SK-N-SH treated with all-trans-retinoic acid at 6 μM for 48 hours (cell line): ENCODE measurements at regions not wholly inside any gene's neighbourhood (a gene's known extent, or its start where the extent isn't known, plus 50 kb on each side); places are given as distances from the start of the nearest gene placed in this dataset.

ENCODE experiments used
- ARNTL ChIP-seq: fragments of 450-650 bp; formaldehyde crosslinking; IDR thresholded peaks from 2 replicates; pipeline ENCODE4 v1.5.0; 2020; ENCODE audit warnings: low read depth, mild to moderate bottlenecking, moderate library complexity, borderline replicate concordance
- ZC3H10 ChIP-seq: fragments of 250-450 bp; sonication (Bioruptor Pico); IDR thresholded peaks from 2 replicates; pipeline ENCODE4 v1.5.1; 2021; ENCODE audit warnings: mild to moderate bottlenecking, moderate library complexity

- no peak for TF ChIP-seq ZC3H10
- no peak for TF ChIP-seq ARNTL (CRISPR knock-in tag)
Observed at GRCh38 chr6:40197371-40197770, 263.1 kb upstream of the MOCS1 start.
